H1 (cell line): ENCODE measurements at regions not wholly inside any gene's neighbourhood (a gene's known extent, or its start where the extent isn't known, plus 50 kb on each side); places are given as distances from the start of the nearest gene placed in this dataset.

ENCODE experiments used
- ASH2L ChIP-seq: fragments of 200-600, 300-600 bp; sonication (generic); IDR thresholded peaks from one replicate; pipeline ENCODE4 v1.7.1; 2017; ENCODE audit warnings: low read length
- CBX5 ChIP-seq: fragments of 300-800, 300-1000 bp; sonication (generic); IDR thresholded peaks from 2 replicates; pipeline ENCODE4 v1.7.1; 2016; ENCODE audit warnings: antibody characterized with exemption, low read length, low read depth
- EZH2 ChIP-seq: fragments of 200-600 bp; sonication (generic); IDR thresholded peaks from 2 replicates; pipeline ENCODE4 v1.7.1; 2012; ENCODE audit warnings: low read depth, mild to moderate bottlenecking, moderate library complexity, low read length, inconsistent platforms; ENCODE audit not compliant: severe bottlenecking
- JUN ChIP-seq: IDR thresholded peaks from 2 replicates; pipeline ENCODE4 v1.6.1; 2011; ENCODE audit warnings: low read depth, mild to moderate bottlenecking, improper control_type of control experiment, low read length
- POLR2A ChIP-seq, 2 experiments: IDR thresholded peaks; 1 replicate in 1 of 2; 2 replicates in 1 of 2; pipeline ENCODE4 v1.6.1; 2011; ENCODE audit warnings: low read depth in 2 of 2, low read length in 2 of 2, mild to moderate bottlenecking in 2 of 2; ENCODE audit errors: control extremely low read depth in 1 of 2
- POLR2AphosphoS5 ChIP-seq: IDR thresholded peaks from 2 replicates; pipeline ENCODE4 v1.6.1; 2011; ENCODE audit warnings: low read depth, low read length
- YY1 ChIP-seq: IDR thresholded peaks from 2 replicates; pipeline ENCODE4 v1.6.1; 2011; ENCODE audit warnings: low read depth, mild to moderate bottlenecking, low read length
- TF ChIP-seq, protein P1 (sequence below), 3 experiments: IDR thresholded peaks; 1 replicate in 2 of 3; 2 replicates in 1 of 3; pipeline versions ENCODE4 v1.5.1 to v1.6.1; 2011; ENCODE audit warnings: low read length in 3 of 3, mild to moderate bottlenecking in 3 of 3, inconsistent platforms in 2 of 3, low read depth in 1 of 3, moderate library complexity in 1 of 3; ENCODE audit not compliant: insufficient read depth in 1 of 3; ENCODE audit errors: control extremely low read depth in 1 of 3
- TF ChIP-seq, protein P2 (sequence below): IDR thresholded peaks from 2 replicates; pipeline ENCODE4 v1.6.1; 2012; ENCODE audit warnings: inconsistent platforms

GRCh38 chr20:24043294-24043693 is 54.7 kb upstream of the GGTLC1 start:
- no peak for TF ChIP-seq POLR2AphosphoS5
- no peak for TF ChIP-seq EZH2
- TF ChIP-seq, protein P1, sequence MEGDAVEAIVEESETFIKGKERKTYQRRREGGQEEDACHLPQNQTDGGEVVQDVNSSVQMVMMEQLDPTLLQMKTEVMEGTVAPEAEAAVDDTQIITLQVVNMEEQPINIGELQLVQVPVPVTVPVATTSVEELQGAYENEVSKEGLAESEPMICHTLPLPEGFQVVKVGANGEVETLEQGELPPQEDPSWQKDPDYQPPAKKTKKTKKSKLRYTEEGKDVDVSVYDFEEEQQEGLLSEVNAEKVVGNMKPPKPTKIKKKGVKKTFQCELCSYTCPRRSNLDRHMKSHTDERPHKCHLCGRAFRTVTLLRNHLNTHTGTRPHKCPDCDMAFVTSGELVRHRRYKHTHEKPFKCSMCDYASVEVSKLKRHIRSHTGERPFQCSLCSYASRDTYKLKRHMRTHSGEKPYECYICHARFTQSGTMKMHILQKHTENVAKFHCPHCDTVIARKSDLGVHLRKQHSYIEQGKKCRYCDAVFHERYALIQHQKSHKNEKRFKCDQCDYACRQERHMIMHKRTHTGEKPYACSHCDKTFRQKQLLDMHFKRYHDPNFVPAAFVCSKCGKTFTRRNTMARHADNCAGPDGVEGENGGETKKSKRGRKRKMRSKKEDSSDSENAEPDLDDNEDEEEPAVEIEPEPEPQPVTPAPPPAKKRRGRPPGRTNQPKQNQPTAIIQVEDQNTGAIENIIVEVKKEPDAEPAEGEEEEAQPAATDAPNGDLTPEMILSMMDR (IDR thresholded peaks at IDR 0.05; ENCODE audit: control extremely low read depth in 1 of 3, insufficient read depth in 1 of 3, low read depth in 1 of 3, low read length in 3 of 3), result no peak
- no peak for TF ChIP-seq ASH2L
- TF ChIP-seq CBX5, result no peak
- TF ChIP-seq, protein P2, sequence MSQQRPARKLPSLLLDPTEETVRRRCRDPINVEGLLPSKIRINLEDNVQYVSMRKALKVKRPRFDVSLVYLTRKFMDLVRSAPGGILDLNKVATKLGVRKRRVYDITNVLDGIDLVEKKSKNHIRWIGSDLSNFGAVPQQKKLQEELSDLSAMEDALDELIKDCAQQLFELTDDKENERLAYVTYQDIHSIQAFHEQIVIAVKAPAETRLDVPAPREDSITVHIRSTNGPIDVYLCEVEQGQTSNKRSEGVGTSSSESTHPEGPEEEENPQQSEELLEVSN, result no peak
- no peak for TF ChIP-seq POLR2A (IDR thresholded peaks at IDR 0.05; ENCODE audit: control extremely low read depth in 1 of 2, low read depth in 2 of 2, low read length in 2 of 2)
- TF ChIP-seq JUN, result no peak
- no peak for TF ChIP-seq YY1
